CD4-positive, alpha-beta memory T cell (primary cell): ENCODE measurements at regions not wholly inside any gene's neighbourhood (a gene's known extent, or its start where the extent isn't known, plus 50 kb on each side); places are given as distances from the start of the nearest gene placed in this dataset.
A peak's percentile ranks its signal among the peaks of the same experiment; 100 is the strongest.

ENCODE experiments used
- CTCF ChIA-PET: fragments of 350-600 bp; sonication (Branson Sonifier 250); formaldehyde crosslinking; loops from one replicate; lab custom pipeline; 2021; ENCODE audit warnings: inconsistent platforms; ENCODE audit not compliant: partially characterized antibody; lab: Charles Lee
- POLR2A ChIA-PET: fragments of 350-600 bp; sonication (Branson Sonifier 250); formaldehyde crosslinking; loops from one replicate; lab custom pipeline; 2021; ENCODE audit not compliant: partially characterized antibody; lab: Charles Lee
- DNase-seq, 5 donors: peaks; one replicate each; pipeline versions ENCODE4 v3.0.0 to v3.0.0-alpha.2; 2020 to 2022; ENCODE audit warnings: mixed read lengths in 1 of 5
- H3K27ac ChIP-seq: one replicate; pipeline ENCODE4 v1.7.0; 2013; ENCODE audit warnings: low read depth, low read length
- H3K27me3 ChIP-seq: 2 replicates; pipeline ENCODE4 v1.7.0; 2013; ENCODE audit warnings: mild to moderate bottlenecking, low read length, moderate library complexity; ENCODE audit not compliant: insufficient read depth
- H3K36me3 ChIP-seq: 2 replicates; pipeline ENCODE4 v1.7.0; 2013; ENCODE audit warnings: mild to moderate bottlenecking, low read length, moderate library complexity; ENCODE audit not compliant: insufficient read depth
- H3K4me1 ChIP-seq: 2 replicates; pipeline ENCODE4 v1.7.0; 2013; ENCODE audit warnings: mild to moderate bottlenecking, low read length, moderate library complexity; ENCODE audit not compliant: insufficient read depth
- H3K4me3 ChIP-seq, 2 donors: one replicate each; pipeline ENCODE4 v1.7.0; 2013; ENCODE audit warnings: low read length in 2 of 2, mild to moderate bottlenecking in 1 of 2
- H3K9me3 ChIP-seq, 2 donors: one replicate each; pipeline ENCODE4 v1.7.0; 2013; ENCODE audit warnings: low read length in 2 of 2, control low read depth in 1 of 2; ENCODE audit not compliant: control insufficient read depth in 1 of 2
- H3K27ac Mint-ChIP-seq, 7 donors: one replicate each; pipeline ENCODE4 v1.8.0; 2020 to 2021; ENCODE audit warnings: mixed read lengths in 7 of 7, mild to moderate bottlenecking in 6 of 7, inconsistent platforms in 3 of 7, moderate library complexity in 3 of 7
- H3K27me3 Mint-ChIP-seq, 2 donors: one replicate each; pipeline ENCODE4 v1.8.0; 2020 to 2021; ENCODE audit warnings: mixed read lengths in 2 of 2
- H3K36me3 Mint-ChIP-seq, 2 donors: one replicate each; pipeline ENCODE4 v1.8.0; 2020 to 2021; ENCODE audit warnings: mixed read lengths in 2 of 2, inconsistent platforms in 1 of 2, mild to moderate bottlenecking in 1 of 2
- H3K4me1 Mint-ChIP-seq, 4 donors: one replicate each; pipeline ENCODE4 v1.8.0; 2020 to 2021; ENCODE audit warnings: mixed read lengths in 4 of 4, mild to moderate bottlenecking in 1 of 4
- H3K4me3 Mint-ChIP-seq, 8 donors: one replicate each; pipeline ENCODE4 v1.8.0; 2020 to 2021; ENCODE audit warnings: mixed read lengths in 8 of 8, mild to moderate bottlenecking in 7 of 8, moderate library complexity in 6 of 8, inconsistent platforms in 3 of 8
- H3K9me3 Mint-ChIP-seq, 8 donors: one replicate each; pipeline ENCODE4 v1.8.0; 2020 to 2021; ENCODE audit warnings: mixed read lengths in 8 of 8, mild to moderate bottlenecking in 5 of 8, inconsistent platforms in 3 of 8, moderate library complexity in 1 of 8
- intact Hi-C: fragments of 100-400 bp; cut with micrococcal nuclease; formaldehyde crosslinking; loops from one replicate; pipeline ENCODE4 v1.15.1; 2023

GRCh38 chr2:14387332-14387731 lies 245.2 kb upstream of the LRATD1 start:
- Histone ChIP-seq H3K9me3 (no peaks in the 10 kb centered on the region), H3K27me3 (no peaks in the 10 kb centered on the region), H3K36me3 (no peaks in the 10 kb centered on the region), H3K4me1 (no peaks in the 10 kb centered on the region), H3K4me3 (no peak overlapping the region), H3K27ac (no peak overlapping the region)
- Mint-ChIP-seq H3K4me1 (no peaks in the 10 kb centered on the region), H3K9me3 (peaks cover 0 to 2% (median under 1%) of the 10 kb centered on the region in 8 donors), H3K36me3 (no peaks in the 10 kb centered on the region), H3K4me3 (no peak overlapping the region), H3K27me3 (no peaks in the 10 kb centered on the region), H3K27ac (no peak overlapping the region)
- no peak for DNase-seq
- ChIA-PET POLR2A (no interaction called here), CTCF (no interaction called here)
- intact Hi-C loops = no loop called here

DNA sequence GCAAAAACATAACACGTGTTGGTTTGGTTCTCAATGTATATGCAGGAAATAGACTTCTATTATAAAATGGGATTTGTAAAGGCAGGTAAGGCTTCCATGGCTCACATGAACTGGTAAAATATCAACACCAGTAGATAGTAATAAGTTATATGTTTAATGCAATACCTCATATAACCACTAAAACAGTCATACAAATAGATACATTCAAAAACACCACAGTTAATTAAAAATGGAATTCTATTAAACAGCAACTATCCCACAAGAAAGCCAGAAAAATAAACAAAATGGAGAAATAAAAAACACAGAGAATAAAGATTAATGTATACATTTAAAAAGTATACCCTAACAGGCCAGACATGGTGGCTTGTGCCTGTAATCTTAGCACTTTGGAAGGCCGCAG lies 243.8 kb upstream of the LRATD1 start:
- Mint-ChIP-seq H3K27me3 (no peaks in the 10 kb centered on the region), H3K27ac (no peak overlapping the region), H3K36me3 (no peaks in the 10 kb centered on the region), H3K4me1 (no peaks in the 10 kb centered on the region), H3K4me3 (no peak overlapping the region), H3K9me3 (peaks cover 0 to 4% (median under 1%) of the 10 kb centered on the region in 8 donors)
- Histone ChIP-seq H3K36me3 (no peaks in the 10 kb centered on the region), H3K27me3 (no peaks in the 10 kb centered on the region), H3K4me1 (no peaks in the 10 kb centered on the region), H3K4me3 (no peak overlapping the region), H3K9me3 (no peaks in the 10 kb centered on the region), H3K27ac (no peak overlapping the region)
- no peak for DNase-seq
- intact Hi-C loops = no loop called here
- CTCF ChIA-PET = no interaction called here
- POLR2A ChIA-PET = no interaction called here

DNA sequence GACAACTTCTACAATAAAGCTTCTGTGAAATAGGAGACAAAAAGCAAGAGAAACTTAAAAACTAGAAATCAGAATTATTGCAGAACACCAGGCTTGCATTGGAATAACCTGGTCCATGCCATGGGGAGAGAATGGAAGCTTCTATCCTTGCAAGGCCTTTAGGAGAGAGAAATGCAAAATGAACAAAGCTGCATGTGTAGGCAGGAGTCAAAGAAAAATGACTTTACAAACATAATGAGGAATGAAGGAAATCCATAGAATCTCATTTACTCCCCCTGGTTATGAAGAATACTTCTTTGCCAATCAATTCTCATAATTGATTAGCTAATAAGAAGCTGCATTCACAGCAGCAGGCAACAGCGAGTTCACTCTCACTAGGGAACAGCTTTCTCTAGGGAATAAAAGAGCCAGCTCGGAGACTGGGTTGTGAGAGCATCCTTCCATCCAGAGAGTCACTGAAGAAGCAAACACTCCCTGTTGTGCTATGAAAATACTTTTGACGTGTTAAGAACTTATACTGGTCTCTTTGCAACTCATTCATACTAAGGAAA lies 235.9 kb upstream of the LRATD1 start:
- CTCF ChIA-PET = no interaction called here
- POLR2A ChIA-PET = no interaction called here
- Mint-ChIP-seq H3K27ac (no peak overlapping the region), H3K9me3 (peaks cover 0 to 7% (median 2%) of the 10 kb centered on the region in 8 donors), H3K4me3 (no peak overlapping the region), H3K4me1 (no peaks in the 10 kb centered on the region), H3K36me3 (no peaks in the 10 kb centered on the region), H3K27me3 (no peaks in the 10 kb centered on the region)
- Histone ChIP-seq H3K36me3 (no peaks in the 10 kb centered on the region), H3K27me3 (no peaks in the 10 kb centered on the region), H3K9me3 (no peaks in the 10 kb centered on the region), H3K4me3 (no peak overlapping the region), H3K27ac (no peak overlapping the region), H3K4me1 (no peaks in the 10 kb centered on the region)
- DNase-seq = no peak
- intact Hi-C loops = no loop called here

DNA sequence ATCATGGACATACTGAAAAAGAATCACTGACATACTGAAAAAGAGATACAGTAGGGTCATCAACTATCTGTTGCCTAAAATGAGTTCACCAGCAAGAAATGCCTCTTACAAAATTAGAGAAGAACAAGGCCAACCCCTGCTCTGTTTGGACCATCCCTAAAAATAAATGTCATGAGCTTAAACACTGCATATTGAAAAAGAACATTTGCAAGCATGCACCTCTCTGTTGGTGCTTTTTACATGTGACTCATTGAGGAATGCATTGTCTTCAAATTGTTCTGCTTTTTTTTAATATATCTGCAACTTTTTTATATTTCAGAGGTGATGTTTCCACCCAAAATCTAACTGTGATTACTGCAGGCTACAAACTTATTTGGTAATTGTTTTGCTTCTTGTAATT lies 233.9 kb upstream of the LRATD1 start:
- POLR2A ChIA-PET = no interaction called here
- no peak overlapping the region for H3K4me3 ChIP-seq
- CTCF ChIA-PET = no interaction called here

GRCh38 chr2:14401873-14402272 lies 230.6 kb upstream of the LRATD1 start:
- no peak for DNase-seq
- Histone ChIP-seq H3K9me3 (no peaks in the 10 kb centered on the region), H3K36me3 (no peaks in the 10 kb centered on the region), H3K27ac (no peak overlapping the region), H3K4me1 (no peaks in the 10 kb centered on the region), H3K4me3 (no peak overlapping the region), H3K27me3 (no peaks in the 10 kb centered on the region)
- H3K4me3 Mint-ChIP-seq = no peak overlapping the region
- ChIA-PET CTCF (no interaction called here), POLR2A (no interaction called here)
- intact Hi-C loops = no loop called here
- H3K4me1 Mint-ChIP-seq = no peaks in the 10 kb centered on the region
- no peaks in the 10 kb centered on the region for H3K36me3 Mint-ChIP-seq
- H3K27ac Mint-ChIP-seq = no peak overlapping the region
- peaks cover 0 to 5% (median 1%) of the 10 kb centered on the region in 8 donors for H3K9me3 Mint-ChIP-seq
- H3K27me3 Mint-ChIP-seq = no peaks in the 10 kb centered on the region

More for the DNA sequence above, 233.9 kb upstream of the LRATD1 start:
- H3K4me1 Mint-ChIP-seq = no peaks in the 10 kb centered on the region
- no peak overlapping the region for H3K4me3 Mint-ChIP-seq
- H3K27ac Mint-ChIP-seq = no peak overlapping the region
- Histone ChIP-seq H3K4me1 (no peaks in the 10 kb centered on the region), H3K9me3 (no peaks in the 10 kb centered on the region), H3K36me3 (no peaks in the 10 kb centered on the region), H3K27me3 (no peaks in the 10 kb centered on the region), H3K27ac (no peak overlapping the region)
- intact Hi-C loops = no loop called here
- DNase-seq = no peak
- no peaks in the 10 kb centered on the region for H3K27me3 Mint-ChIP-seq
- H3K36me3 Mint-ChIP-seq = no peaks in the 10 kb centered on the region
- peaks cover 0 to 7% (median 1%) of the 10 kb centered on the region in 8 donors for H3K9me3 Mint-ChIP-seq

- intact Hi-C loops = no loop called here
- Mint-ChIP-seq H3K36me3 (no peaks in the 10 kb centered on the region), H3K27ac (no peak overlapping the region), H3K27me3 (no peaks in the 10 kb centered on the region), H3K9me3 (peaks cover 0 to 18% (median 4%) of the 10 kb centered on the region in 8 donors), H3K4me3 (peak overlapping the region in 1 of 8 donors; percentile 3), H3K4me1 (no peaks in the 10 kb centered on the region)
- no peak for DNase-seq
- Histone ChIP-seq H3K27ac (no peak overlapping the region), H3K27me3 (no peaks in the 10 kb centered on the region), H3K9me3 (no peaks in the 10 kb centered on the region), H3K4me3 (no peak overlapping the region), H3K4me1 (no peaks in the 10 kb centered on the region), H3K36me3 (no peaks in the 10 kb centered on the region)
- CTCF ChIA-PET = no interaction called here
- POLR2A ChIA-PET = no interaction called here
These were observed 223.8 kb upstream of the LRATD1 start for GRCh38 chr2:14408695-14409094.

DNA sequence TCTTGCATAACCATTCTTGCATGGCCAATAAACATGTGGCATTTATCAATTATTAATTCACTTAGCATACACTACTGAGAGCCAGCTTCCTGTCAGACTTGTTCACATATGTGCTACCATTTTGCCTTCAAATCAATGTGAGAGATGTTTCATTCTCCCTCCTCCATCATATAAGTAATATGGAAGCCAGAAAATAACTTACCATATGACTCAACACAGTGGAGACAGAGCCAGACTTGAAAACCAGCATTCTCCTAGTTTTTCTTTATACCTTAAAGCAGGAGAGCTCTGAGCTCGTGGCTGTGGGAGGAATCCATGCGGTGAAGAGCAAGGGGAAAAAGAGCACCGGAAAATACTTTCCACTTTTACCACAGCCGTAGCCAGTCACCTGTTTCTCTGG lies 215.0 kb upstream of the LRATD1 start:
- ChIA-PET CTCF (no interaction called here), POLR2A (no interaction called here)
- Histone ChIP-seq H3K4me3 (no peak overlapping the region), H3K36me3 (no peaks in the 10 kb centered on the region), H3K27me3 (no peaks in the 10 kb centered on the region), H3K27ac (no peak overlapping the region), H3K9me3 (no peaks in the 10 kb centered on the region), H3K4me1 (no peaks in the 10 kb centered on the region)
- intact Hi-C loops = no loop called here
- Mint-ChIP-seq H3K4me1 (no peaks in the 10 kb centered on the region), H3K27me3 (no peaks in the 10 kb centered on the region), H3K9me3 (peaks cover 0 to 8% (median 2%) of the 10 kb centered on the region in 8 donors), H3K36me3 (no peaks in the 10 kb centered on the region), H3K27ac (no peak overlapping the region), H3K4me3 (no peak overlapping the region)
- DNase-seq = no peak

GRCh38 chr2:14418115-14418514 lies 214.4 kb upstream of the LRATD1 start:
- Mint-ChIP-seq H3K9me3 (peaks cover 0 to 7% (median 2%) of the 10 kb centered on the region in 8 donors), H3K4me3 (no peak overlapping the region), H3K27me3 (no peaks in the 10 kb centered on the region), H3K27ac (no peak overlapping the region), H3K36me3 (no peaks in the 10 kb centered on the region), H3K4me1 (no peaks in the 10 kb centered on the region)
- Histone ChIP-seq H3K36me3 (no peaks in the 10 kb centered on the region), H3K4me1 (no peaks in the 10 kb centered on the region), H3K27ac (no peak overlapping the region), H3K4me3 (no peak overlapping the region), H3K9me3 (no peaks in the 10 kb centered on the region), H3K27me3 (no peaks in the 10 kb centered on the region)
- no peak for DNase-seq
- POLR2A ChIA-PET = no interaction called here
- CTCF ChIA-PET = no interaction called here
- intact Hi-C loops = no loop called here
